OCI-LY1 (cell line): ENCODE measurements at regions not wholly inside any gene's neighbourhood (a gene's known extent, or its start where the extent isn't known, plus 50 kb on each side); places are given as distances from the start of the nearest gene placed in this dataset.

ENCODE experiments used
- H2AFZ ChIP-seq: fragments of 200-600 bp; sonication (generic), shearing (Covaris generic); 2 replicates; pipeline ENCODE4 v1.6.0; 2014; ENCODE audit warnings: antibody characterized with exemption, mild to moderate bottlenecking, low read length
- H3F3A ChIP-seq: fragments of 200-600 bp; sonication (generic), shearing (Covaris generic); 2 replicates; pipeline ENCODE4 v1.6.0; 2014; ENCODE audit warnings: mild to moderate bottlenecking, antibody characterized with exemption, low read length, moderate library complexity; ENCODE audit not compliant: insufficient read depth
- H3K27ac ChIP-seq: fragments of 200-600 bp; sonication (generic); 2 replicates; pipeline ENCODE4 v1.5.1; 2014; ENCODE audit warnings: low read length, mixed run types, mild to moderate bottlenecking, low read depth; ENCODE audit not compliant: poor library complexity, severe bottlenecking
- H3K27me3 ChIP-seq: fragments of 200-600 bp; sonication (generic); 2 replicates; pipeline ENCODE4 v1.6.0; 2014; ENCODE audit warnings: antibody characterized with exemption, mild to moderate bottlenecking, low read length, moderate library complexity; ENCODE audit not compliant: insufficient read depth
- H3K36me3 ChIP-seq: fragments of 200-600 bp; sonication (generic); 2 replicates; pipeline ENCODE4 v1.6.1; 2014; ENCODE audit warnings: mild to moderate bottlenecking, antibody characterized with exemption, low read length, moderate library complexity, mixed read lengths; ENCODE audit not compliant: insufficient read depth
- H3K4me1 ChIP-seq: fragments of 200-600 bp; sonication (generic); 2 replicates; pipeline ENCODE4 v1.5.1; 2014; ENCODE audit warnings: mild to moderate bottlenecking, low read length, moderate library complexity; ENCODE audit not compliant: insufficient read depth, severe bottlenecking
- H3K4me2 ChIP-seq: fragments of 200-600 bp; sonication (generic), shearing (Covaris generic); 2 replicates; pipeline ENCODE4 v1.6.1; 2014; ENCODE audit warnings: low read length
- H3K4me3 ChIP-seq: fragments of 200-600 bp; sonication (generic); 2 replicates; pipeline ENCODE4 v1.5.1; 2014; ENCODE audit warnings: low read length, low read depth, mild to moderate bottlenecking, mixed read lengths; ENCODE audit not compliant: poor library complexity, severe bottlenecking
- H3K79me2 ChIP-seq: fragments of 200-600 bp; shearing (Covaris generic); 2 replicates; pipeline ENCODE4 v1.6.1; 2016; ENCODE audit warnings: mixed run types, low read length, mixed read lengths; ENCODE audit not compliant: insufficient read depth
- H3K9ac ChIP-seq: fragments of 200-600 bp; sonication (generic), shearing (Covaris generic); 2 replicates; pipeline ENCODE4 v1.6.1; 2014; ENCODE audit warnings: mild to moderate bottlenecking, low read length, mixed read lengths
- H3K9me2 ChIP-seq: fragments of 200-600 bp; sonication (generic), shearing (Covaris generic); 2 replicates; pipeline ENCODE4 v1.6.1; 2014; ENCODE audit warnings: low read depth, mild to moderate bottlenecking, low read length, mixed read lengths
- H3K9me3 ChIP-seq: fragments of 200-600 bp; shearing (Covaris generic); 2 replicates; pipeline ENCODE4 v1.6.1; 2014; ENCODE audit warnings: low read length, mixed read lengths
- H4K20me1 ChIP-seq: fragments of 200-600 bp; sonication (generic), shearing (Covaris generic); 2 replicates; pipeline ENCODE4 v1.6.0; 2016; ENCODE audit warnings: mild to moderate bottlenecking, low read length; ENCODE audit not compliant: insufficient read depth
- CTCF ChIP-seq: fragments of 200-600 bp; sonication (generic), shearing (Covaris generic); IDR thresholded peaks from 2 replicates; pipeline ENCODE4 v1.5.1; 2017; ENCODE audit warnings: mild to moderate bottlenecking, antibody characterized with exemption, low read length, moderate library complexity, mixed read lengths
- EZH2 ChIP-seq: fragments of 200-600 bp; sonication (generic), shearing (Covaris generic); IDR thresholded peaks from 2 replicates; pipeline ENCODE4 v1.8.0; 2017; ENCODE audit warnings: borderline replicate concordance, mixed run types, mild to moderate bottlenecking, antibody characterized with exemption, low read length, moderate library complexity, mixed read lengths

- Histone ChIP-seq H3K79me2 (no peaks in the 10 kb centered on the region), H3K4me3 (no peak overlapping the region), H3K27ac (no peak overlapping the region), H3K9me3 (no peaks in the 10 kb centered on the region), H3K36me3 (no peaks in the 10 kb centered on the region), H3K4me1 (no peaks in the 10 kb centered on the region), H3F3A (no peaks in the 10 kb centered on the region; the same call in 1 of the 2 replicates), H3K9ac (no peak overlapping the region), H3K9me2 (no peaks in the 10 kb centered on the region), H4K20me1 (no peaks in the 10 kb centered on the region), H3K27me3 (no peaks in the 10 kb centered on the region), H2AFZ (no peak overlapping the region), H3K4me2 (no peak overlapping the region)
- TF ChIP-seq EZH2 (no peak), CTCF (no peak)
Measured at GRCh38 chr5:41598011-41598410, 87.6 kb upstream of the PLCXD3 start.

GRCh38 chr5:41587668-41588067, 77.3 kb upstream of the PLCXD3 start:
- Histone ChIP-seq H3K9me3 (no peaks in the 10 kb centered on the region), H3K9me2 (no peaks in the 10 kb centered on the region), H2AFZ (no peak overlapping the region), H3K9ac (no peak overlapping the region), H3F3A (no peaks in the 10 kb centered on the region), H3K4me3 (no peak overlapping the region), H4K20me1 (no peaks in the 10 kb centered on the region), H3K27ac (no peak overlapping the region), H3K27me3 (no peaks in the 10 kb centered on the region), H3K36me3 (no peaks in the 10 kb centered on the region), H3K79me2 (no peaks in the 10 kb centered on the region), H3K4me2 (no peak overlapping the region), H3K4me1 (no peaks in the 10 kb centered on the region)
- TF ChIP-seq EZH2 (no peak), CTCF (no peak)

GRCh38 chr5:41575110-41575779, 64.8 kb upstream of the PLCXD3 start:
- H2AFZ ChIP-seq, result no peak overlapping the region
- no peak overlapping the region for H3K4me3 ChIP-seq
- H3K36me3 ChIP-seq, result no peaks in the 10 kb centered on the region
- no peaks in the 10 kb centered on the region for H4K20me1 ChIP-seq
- no peaks in the 10 kb centered on the region for H3F3A ChIP-seq
- no peak overlapping the region for H3K9ac ChIP-seq
- no peaks in the 10 kb centered on the region for H3K9me3 ChIP-seq
- no peak for TF ChIP-seq CTCF
- TF ChIP-seq EZH2, result no peak
- no peaks in the 10 kb centered on the region for H3K4me1 ChIP-seq
- no peak overlapping the region for H3K4me2 ChIP-seq
- no peaks in the 10 kb centered on the region for H3K79me2 ChIP-seq
- no peaks in the 10 kb centered on the region for H3K27me3 ChIP-seq
- no peaks in the 10 kb centered on the region for H3K9me2 ChIP-seq
- no peak overlapping the region for H3K27ac ChIP-seq
